DND-41 (cell line): ENCODE measurements at regions not wholly inside any gene's neighbourhood (a gene's known extent, or its start where the extent isn't known, plus 50 kb on each side); places are given as distances from the start of the nearest gene placed in this dataset.

Experiments
- ATAC-seq: fragments of 200-7000 bp; cut with Tn5 transposase; 3 replicates; pipeline ENCODE4 v1.9.1; 2021; ENCODE audit warnings: low read depth; ENCODE audit not compliant: insufficient read depth
- DNase-seq: peaks from one replicate; pipeline ENCODE4 v3.0.0-alpha.2; 2020
- H2AFZ ChIP-seq: 2 replicates; pipeline ENCODE4 v1.6.0; 2012; ENCODE audit warnings: low read depth, low read length
- H3K27ac ChIP-seq: 2 replicates; pipeline ENCODE4 v1.5.1; 2012; ENCODE audit warnings: low read length, inconsistent platforms
- H3K27me3 ChIP-seq: fragments of 200-600 bp; sonication (generic); 2 replicates; pipeline ENCODE4 v1.6.0; 2012; ENCODE audit warnings: low read length, mild to moderate bottlenecking, inconsistent platforms; ENCODE audit not compliant: insufficient read depth, poor library complexity
- H3K36me3 ChIP-seq: 2 replicates; pipeline ENCODE4 v1.5.1; 2012; ENCODE audit warnings: low read length, inconsistent platforms; ENCODE audit not compliant: insufficient read depth
- H3K4me1 ChIP-seq: 2 replicates; pipeline ENCODE4 v1.5.1; 2012; ENCODE audit warnings: mild to moderate bottlenecking, low read length; ENCODE audit not compliant: insufficient read depth
- H3K4me2 ChIP-seq: 2 replicates; pipeline ENCODE4 v1.6.0; 2012; ENCODE audit warnings: mild to moderate bottlenecking, moderate library complexity, low read length, inconsistent platforms; ENCODE audit not compliant: insufficient read depth
- H3K4me3 ChIP-seq, 2 experiments: fragments of 200-600 bp in 1 of 2; shearing (Covaris generic) in 1 of 2; 2 replicates each; pipeline ENCODE4 v1.5.1; 2012 to 2016; ENCODE audit warnings: inconsistent platforms in 2 of 2, low read length in 2 of 2, mild to moderate bottlenecking in 2 of 2, low read depth in 1 of 2, moderate library complexity in 1 of 2
- H3K79me2 ChIP-seq: 2 replicates; pipeline ENCODE4 v1.6.0; 2012; ENCODE audit warnings: low read length, inconsistent platforms; ENCODE audit not compliant: insufficient read depth
- H3K9ac ChIP-seq: 2 replicates; pipeline ENCODE4 v1.6.0; 2012; ENCODE audit warnings: low read depth, mild to moderate bottlenecking, inconsistent platforms, low read length, moderate library complexity
- H3K9me3 ChIP-seq: 2 replicates; pipeline ENCODE4 v1.5.1; 2012; ENCODE audit warnings: low read length, moderate library complexity, mild to moderate bottlenecking, inconsistent platforms; ENCODE audit not compliant: insufficient read depth, severe bottlenecking
- H4K20me1 ChIP-seq: 2 replicates; pipeline ENCODE4 v1.6.0; 2012; ENCODE audit warnings: low read length; ENCODE audit not compliant: insufficient read depth
- EZH2 ChIP-seq: IDR thresholded peaks from 3 replicates; pipeline ENCODE4 v1.6.1; 2012; ENCODE audit warnings: borderline replicate concordance, low read depth, mild to moderate bottlenecking, moderate library complexity, low read length, inconsistent platforms; ENCODE audit not compliant: severe bottlenecking
- TF ChIP-seq, protein P1 (sequence below): IDR thresholded peaks from 2 replicates; pipeline ENCODE4 v1.5.1; 2012; ENCODE audit warnings: borderline replicate concordance, low read length, moderate library complexity, mild to moderate bottlenecking; ENCODE audit not compliant: poor library complexity, severe bottlenecking; ENCODE audit errors: extremely low read depth

GRCh38 chr5:96088706-96089498, 127.3 kb upstream of the ELL2 start:
- no peaks in the 10 kb centered on the region for H4K20me1 ChIP-seq
- no peak for TF ChIP-seq EZH2
- no peak overlapping the region for H3K27ac ChIP-seq
- no peaks in the 10 kb centered on the region for H3K9me3 ChIP-seq
- no peak overlapping the region for H3K9ac ChIP-seq
- DNase-seq (no peak), ATAC-seq (no peak)
- no peaks in the 10 kb centered on the region for H3K27me3 ChIP-seq
- H3K4me1 ChIP-seq: peaks cover 20% of the 10 kb centered on the region
- H3K79me2 ChIP-seq: no peaks in the 10 kb centered on the region
- H3K4me2 ChIP-seq: no peak overlapping the region
- H2AFZ ChIP-seq: no peak overlapping the region
- H3K4me3 ChIP-seq: no peak overlapping the region
- H3K36me3 ChIP-seq: no peaks in the 10 kb centered on the region

DNA sequence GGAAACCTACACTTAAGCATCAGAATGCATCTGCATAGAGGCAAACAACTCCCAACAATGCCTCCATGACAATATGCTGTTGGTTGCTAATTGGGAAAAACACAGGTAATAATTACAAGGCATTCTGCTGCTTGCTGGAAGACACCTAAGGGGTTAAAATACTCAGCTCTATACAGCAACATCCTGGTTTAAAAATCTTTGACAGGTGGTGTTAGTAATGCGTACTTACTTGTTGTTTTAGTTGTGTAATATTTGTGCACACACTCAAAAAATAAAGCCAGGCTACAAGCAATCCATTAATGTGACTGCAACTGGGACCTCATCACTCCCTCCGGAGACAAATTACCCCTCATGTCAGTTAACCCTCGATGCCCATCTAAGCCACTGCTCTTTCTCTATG, 126.3 kb upstream of the ELL2 start:
- Histone ChIP-seq H4K20me1 (no peaks in the 10 kb centered on the region), H3K79me2 (no peaks in the 10 kb centered on the region), H3K4me3 (no peak overlapping the region), H3K9me3 (no peaks in the 10 kb centered on the region), H3K9ac (no peak overlapping the region), H3K4me2 (no peak overlapping the region), H3K27me3 (no peaks in the 10 kb centered on the region), H3K36me3 (no peaks in the 10 kb centered on the region), H3K27ac (no peak overlapping the region), H3K4me1 (peaks cover 20% of the 10 kb centered on the region), H2AFZ (no peak overlapping the region)
- no peak for TF ChIP-seq EZH2
- TF ChIP-seq, protein P1, sequence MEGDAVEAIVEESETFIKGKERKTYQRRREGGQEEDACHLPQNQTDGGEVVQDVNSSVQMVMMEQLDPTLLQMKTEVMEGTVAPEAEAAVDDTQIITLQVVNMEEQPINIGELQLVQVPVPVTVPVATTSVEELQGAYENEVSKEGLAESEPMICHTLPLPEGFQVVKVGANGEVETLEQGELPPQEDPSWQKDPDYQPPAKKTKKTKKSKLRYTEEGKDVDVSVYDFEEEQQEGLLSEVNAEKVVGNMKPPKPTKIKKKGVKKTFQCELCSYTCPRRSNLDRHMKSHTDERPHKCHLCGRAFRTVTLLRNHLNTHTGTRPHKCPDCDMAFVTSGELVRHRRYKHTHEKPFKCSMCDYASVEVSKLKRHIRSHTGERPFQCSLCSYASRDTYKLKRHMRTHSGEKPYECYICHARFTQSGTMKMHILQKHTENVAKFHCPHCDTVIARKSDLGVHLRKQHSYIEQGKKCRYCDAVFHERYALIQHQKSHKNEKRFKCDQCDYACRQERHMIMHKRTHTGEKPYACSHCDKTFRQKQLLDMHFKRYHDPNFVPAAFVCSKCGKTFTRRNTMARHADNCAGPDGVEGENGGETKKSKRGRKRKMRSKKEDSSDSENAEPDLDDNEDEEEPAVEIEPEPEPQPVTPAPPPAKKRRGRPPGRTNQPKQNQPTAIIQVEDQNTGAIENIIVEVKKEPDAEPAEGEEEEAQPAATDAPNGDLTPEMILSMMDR: no peak
- no peak for ATAC-seq
- DNase-seq: no peak

GRCh38 chr5:96084874-96085506, 123.3 kb upstream of the ELL2 start:
- Histone ChIP-seq H2AFZ (no peak overlapping the region), H3K9ac (no peak overlapping the region)

More at GRCh38 chr5:96084874-96085506, 123.3 kb upstream of the ELL2 start:
- peaks cover 9% of the 10 kb centered on the region for H3K4me1 ChIP-seq
- no peaks in the 10 kb centered on the region for H3K27me3 ChIP-seq
- H3K9me3 ChIP-seq: no peaks in the 10 kb centered on the region
- H3K4me3 ChIP-seq: no peak overlapping the region
- TF ChIP-seq, protein P1: no peak
- TF ChIP-seq EZH2: no peak
- H3K4me2 ChIP-seq: no peak overlapping the region
- H4K20me1 ChIP-seq: no peaks in the 10 kb centered on the region
- no peaks in the 10 kb centered on the region for H3K36me3 ChIP-seq
- ATAC-seq: no peak
- H3K27ac ChIP-seq: no peak overlapping the region
- DNase-seq: no peak
- H3K79me2 ChIP-seq: no peaks in the 10 kb centered on the region
